Suppressor macrophage treated with lipopolysaccharide for 1 hour (primary cell): ENCODE measurements at regions not wholly inside any gene's neighbourhood (a gene's known extent, or its start where the extent isn't known, plus 50 kb on each side); places are given as distances from the start of the nearest gene placed in this dataset.

Source experiments
- DNase-seq, 3 donors: peaks; one replicate each; pipeline ENCODE4 v3.0.0-alpha.2; 2020 to 2022

DNA sequence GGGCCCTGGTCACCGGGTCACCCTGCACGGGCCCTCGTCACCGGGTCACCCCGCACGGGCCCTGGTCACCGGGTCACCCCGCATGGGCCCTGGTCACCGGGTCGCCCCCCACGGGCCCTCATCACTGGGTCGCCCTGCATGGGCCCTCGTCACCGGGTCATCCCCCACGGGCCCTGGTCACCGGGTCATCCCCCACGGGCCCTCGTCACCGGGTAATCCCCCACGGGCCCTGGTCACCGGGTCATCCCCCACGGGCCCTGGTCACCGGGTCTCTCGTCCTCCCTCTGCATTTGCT lies 77.6 kb downstream of the RIPK4 start:
- DNase-seq: no peak

DNA sequence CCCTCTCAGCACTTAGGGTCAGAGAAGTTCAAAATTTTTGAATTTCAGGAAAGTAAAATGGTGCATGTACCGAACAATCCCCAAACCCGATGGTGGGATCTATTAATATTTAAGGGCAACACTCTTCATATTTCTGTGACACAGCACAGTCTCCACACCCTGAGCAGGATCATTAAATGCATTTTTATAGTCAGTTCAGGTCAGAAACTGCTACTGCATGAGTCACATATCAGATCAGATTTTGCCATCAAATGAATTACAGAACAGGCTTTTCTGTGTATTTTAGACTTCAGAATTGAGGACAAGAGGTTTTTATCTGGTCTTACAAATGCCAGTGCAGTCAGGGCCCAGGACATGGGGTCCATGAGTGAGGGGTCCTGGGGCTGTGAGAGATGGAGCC lies 79.2 kb downstream of the RIPK4 start:
- DNase-seq: no peak

DNA sequence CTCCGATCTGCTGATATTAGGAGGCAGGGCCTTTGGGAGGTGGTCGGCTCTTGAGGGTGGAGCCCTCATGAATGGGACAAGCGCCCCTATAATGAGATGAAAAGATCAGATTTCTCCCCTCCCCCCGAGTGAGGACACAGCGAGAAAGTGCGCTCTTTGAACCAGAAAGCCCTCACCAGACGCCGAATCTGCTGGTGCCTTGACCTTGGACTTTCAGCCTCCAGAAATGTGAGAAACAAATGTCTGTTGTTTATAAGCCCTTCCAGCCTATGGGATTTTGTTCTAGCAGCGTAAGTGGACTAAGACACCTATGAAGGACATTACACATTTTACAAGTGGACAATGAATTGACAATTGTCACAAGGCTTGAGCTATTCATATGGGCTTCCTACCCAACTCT lies 80.2 kb downstream of the RIPK4 start:
- no peak for DNase-seq

DNA sequence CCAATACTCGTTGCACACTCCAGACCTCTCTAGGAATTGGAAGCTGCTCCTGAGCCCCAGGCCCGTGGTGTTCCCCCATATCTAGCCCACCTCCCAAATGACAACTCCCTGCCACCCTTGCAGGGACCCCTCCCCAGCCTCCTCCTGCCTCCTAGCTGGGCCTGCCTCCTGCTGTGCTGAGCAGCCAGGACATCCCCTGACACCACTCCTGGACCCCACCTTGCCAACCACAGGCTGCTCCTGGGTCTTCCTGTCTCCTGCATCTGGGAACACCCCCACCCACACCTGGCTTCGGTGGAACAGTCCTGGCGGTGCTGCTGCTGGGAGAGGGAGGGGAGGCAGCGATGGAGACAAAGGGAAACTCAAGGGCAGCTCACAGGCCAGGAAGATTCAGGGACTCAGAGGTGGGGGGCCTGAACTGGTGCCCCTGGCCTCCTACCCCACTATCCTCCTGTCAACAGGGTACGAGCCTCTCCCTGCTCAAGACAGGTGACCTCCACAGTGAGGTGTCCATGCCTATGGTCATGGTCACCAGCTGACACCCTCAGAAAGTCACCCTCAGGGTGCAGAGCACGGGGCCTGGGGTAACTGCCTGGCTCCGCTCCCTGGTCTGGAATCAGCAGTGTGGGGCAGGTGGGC lies 81.2 kb downstream of the RIPK4 start:
- DNase-seq: no peak

DNA sequence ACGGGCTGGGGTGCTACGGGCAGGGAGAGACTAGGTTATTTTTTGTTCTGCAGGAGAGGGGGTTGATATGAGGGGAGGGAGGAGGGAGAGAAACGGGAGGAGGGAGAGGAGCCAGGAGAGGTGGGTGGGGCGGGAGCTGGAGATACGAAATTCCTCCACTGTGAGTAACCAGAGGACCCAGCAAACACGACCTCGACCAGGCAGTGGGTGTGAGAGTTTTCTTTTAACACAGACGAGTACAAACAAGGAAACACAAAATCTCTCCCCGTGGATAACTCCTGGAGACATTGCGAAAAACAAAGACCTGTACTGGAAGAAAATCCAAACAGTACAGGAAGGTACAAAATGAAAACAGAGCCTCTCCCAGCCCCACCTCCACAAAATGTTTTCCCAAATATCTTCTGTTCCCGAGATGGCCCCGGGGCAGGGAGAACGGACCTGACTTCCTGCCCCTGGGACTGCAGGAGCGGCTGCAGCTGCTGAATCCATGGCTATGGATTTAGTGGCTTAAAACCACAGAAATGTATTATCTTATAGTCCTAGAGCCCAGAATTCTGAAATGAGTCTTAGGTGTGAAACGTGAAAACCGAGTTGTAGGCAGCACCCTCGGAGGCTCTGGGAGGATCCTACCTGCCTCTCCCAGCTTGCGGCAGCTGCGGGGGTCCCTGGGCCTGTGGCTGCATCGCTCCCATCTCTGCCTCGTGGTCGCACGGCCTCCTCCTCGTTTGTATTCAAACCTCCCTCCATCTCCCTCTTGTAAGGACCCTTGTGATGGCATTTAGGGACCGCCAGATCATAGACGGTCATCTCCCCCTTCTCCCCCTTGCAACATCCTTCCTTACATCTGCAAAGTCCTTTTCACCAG lies 82.2 kb downstream of the RIPK4 start:
- no peak for DNase-seq

DNA sequence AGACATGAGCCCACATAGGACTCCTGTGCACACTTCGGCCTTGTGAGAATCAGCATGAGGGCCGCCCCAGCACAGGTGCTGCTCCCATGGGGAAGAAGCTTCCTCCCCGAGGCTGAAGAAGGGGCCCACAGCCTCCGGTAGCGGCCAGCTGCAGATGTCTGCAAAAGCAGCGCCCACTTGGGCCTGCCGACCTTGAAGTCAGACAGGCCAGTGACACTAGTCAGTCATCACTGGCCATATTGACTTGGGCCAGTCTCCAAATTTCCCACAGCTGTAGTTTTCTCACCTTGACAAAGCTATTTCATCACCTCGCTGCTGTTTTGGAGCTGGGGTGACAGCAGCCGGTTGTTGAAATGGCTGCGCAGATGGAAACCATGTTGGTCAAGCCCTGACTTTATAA lies 83.0 kb downstream of the RIPK4 start:
- DNase-seq: no peak

DNA sequence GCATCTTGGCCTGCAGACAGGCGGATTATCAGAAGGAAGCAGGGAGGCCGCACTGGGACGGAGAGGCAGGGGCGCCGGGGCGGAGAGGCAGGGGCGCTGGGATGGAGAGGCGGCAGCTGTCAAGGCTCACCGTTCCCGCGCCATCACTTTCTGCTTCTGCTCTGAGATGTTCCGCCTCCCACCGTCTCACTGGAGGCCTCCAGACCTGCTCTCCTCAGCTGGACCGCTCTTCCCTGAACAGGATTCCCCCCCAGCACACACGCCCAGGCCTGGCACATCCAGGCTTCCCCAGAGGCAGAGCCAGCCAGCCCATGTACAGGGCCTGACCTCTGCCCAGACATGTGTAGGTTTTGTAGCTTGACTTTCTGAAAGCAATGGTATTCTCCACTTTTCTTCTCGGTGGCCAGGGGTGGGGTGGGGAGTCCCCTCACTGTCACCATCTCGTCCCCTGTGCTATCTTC lies 84.1 kb downstream of the RIPK4 start:
- DNase-seq: no peak

DNA sequence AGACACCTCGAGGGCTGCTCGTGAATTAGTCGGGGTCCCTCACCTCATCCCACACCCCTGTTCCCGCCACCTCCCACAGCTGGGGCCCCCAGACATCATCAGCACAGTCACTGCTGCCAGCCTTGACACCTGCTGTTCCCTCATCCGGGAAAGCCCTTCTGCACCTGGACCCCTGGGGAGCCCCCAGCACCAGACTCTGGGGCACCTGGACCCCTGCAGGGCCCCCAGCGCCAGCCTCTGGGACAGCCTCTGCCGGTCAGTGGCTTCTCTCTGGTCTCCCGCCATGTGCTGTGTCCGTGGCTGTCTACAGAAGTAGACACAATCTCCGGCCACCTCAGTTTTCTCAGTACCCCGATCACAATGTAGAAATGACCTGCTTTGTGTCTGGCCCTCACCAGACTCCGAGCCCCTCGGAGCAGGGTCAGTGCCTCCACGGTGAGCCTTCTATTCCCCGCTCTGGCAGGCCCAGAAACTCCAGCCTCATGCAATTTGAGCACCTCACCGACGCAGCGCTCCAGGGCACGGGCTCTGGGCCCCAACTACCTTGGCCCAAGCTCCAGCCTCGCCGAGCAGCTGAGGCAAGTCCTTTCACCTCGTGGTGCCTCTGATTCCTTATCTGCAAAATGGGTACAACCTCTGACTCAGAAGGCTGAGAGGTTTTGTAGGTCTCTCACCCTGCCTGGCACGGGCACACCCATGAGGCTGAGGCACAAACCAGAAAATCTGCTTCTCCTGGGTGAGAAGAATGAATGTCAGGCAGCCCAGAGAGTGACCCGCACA lies 84.7 kb downstream of the RIPK4 start:
- no peak for DNase-seq

DNA sequence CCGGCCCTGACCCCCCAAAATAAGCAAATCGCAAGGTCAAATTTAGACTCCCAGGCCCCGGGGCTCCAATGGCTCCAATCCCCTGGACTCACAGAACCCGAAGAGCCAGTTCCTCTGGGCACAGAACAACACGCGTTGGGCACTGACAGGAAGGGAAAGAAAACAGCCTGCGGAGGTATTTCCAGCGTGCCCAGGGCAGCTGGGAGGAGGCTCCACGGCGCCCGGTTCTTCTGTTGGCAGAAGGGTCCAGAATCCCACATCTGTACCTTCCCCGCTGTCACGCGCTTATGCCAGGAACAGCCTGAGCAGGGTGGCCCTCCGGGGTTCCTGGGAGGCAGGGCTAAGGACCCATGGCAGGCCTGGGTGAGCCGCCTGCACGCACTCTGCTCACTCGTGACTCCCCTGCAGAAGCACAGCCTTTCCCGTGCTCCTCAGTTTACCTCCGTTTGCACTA lies 85.5 kb downstream of the RIPK4 start:
- no peak for DNase-seq

DNA sequence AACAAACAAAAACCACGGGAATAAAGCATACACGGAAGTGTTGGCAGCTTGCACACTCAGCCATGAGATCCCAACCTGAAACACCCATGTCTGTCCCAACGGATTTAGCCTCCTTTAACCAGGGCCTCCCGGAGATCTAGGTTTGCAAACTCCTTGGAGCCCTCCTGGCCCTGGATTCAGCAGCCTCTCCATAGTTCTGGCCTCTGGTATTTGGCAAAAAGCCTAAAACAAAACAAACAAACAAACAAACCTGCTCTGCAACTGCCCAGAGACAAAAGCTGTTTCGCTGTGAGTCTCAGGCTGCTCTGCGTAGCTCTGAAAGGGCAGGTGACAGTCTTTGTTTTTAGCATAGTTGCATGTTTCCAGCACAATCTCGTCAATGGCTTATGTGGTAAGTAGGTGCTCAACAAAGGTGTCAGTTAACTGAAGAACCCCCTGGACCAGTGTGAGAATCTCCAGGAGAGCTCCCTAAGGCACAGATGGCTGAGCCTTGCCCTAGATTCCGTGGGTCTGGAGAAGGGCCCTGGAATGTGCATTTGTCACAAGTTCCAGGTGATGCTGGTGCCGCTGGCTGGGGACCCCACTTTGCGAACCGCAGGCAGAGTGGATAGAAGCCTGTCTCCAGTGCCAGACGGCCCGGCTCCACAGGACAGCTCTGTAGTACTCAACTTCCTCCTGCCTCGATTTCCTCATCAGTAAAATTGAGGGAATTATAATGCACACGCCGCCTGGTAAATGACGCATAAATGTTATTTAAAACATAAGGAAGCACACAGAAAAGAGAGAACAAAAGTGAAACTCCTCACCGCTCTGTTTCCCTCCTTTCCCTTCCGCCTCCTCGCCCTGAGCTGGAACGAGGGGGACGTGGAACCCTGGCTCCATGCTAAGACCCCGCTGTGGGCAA lies 86.2 kb downstream of the RIPK4 start:
- DNase-seq: peak; percentile 24 to 49 (median 29)

DNA sequence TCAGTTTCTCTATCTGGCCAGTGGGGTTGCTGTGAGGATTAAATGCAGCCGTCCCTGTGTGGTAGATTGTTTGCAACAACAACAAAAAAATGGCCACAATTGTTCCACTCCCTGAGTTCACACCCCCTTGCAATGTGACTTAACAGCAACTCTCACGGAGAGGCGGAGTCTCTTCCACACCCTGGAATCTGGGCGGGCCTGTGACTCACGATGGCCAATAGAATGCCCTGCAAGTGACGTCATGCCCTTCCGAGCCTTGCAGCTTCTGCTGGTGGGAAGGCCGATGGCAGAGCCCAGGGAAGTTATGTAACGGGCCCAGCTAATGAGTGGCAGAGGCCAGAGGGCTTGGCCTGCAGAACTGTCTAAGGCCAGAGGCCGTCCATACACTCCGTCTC lies 87.9 kb downstream of the RIPK4 start:
- DNase-seq: peak; percentile 98 to 99 (median 98)

DNA sequence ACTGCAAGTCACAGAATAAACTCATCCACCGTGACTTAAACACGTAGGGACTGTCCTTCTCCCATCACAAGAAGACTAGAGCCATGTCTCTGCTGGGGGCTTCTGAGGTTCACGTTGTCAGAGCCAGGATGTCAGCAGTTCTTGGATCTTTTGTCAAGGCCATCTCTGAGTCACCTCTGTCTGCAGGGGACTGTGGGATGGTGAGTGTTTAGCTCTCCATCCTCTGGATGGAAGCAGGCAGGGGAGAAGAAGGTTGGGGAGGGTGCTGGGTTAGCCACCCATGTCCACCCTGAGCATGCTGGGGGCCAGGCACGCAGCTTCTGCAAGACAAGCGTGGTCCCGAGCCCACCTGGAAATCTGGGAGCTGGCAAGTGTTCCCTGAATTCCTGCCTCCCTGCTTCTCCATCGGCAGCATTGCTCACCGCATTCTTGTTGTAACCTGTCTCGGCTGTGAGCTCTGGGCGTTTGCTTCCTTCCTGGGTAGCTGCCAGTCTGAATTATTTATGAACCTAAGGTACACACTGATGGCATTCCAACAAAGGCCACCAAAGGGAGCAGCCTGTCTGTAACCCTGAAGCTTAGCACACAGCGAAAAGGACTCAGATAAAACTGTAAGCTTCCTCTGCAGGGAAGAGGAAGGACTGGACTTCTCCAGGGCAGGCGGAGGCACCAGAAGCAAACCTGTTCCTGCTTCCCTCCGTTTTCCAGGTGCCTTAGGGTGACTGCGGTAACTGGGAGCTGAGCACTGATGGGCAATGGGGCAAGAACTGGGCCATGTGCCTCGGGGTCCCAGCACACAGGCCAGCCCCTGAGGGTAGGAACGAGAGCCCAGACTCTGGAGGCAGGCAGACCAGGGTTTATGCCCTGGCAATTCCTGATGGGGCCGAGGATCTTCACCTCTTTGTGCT lies 88.6 kb downstream of the RIPK4 start:
- DNase-seq: peak in 1 of 3 donors; percentile 21

DNA sequence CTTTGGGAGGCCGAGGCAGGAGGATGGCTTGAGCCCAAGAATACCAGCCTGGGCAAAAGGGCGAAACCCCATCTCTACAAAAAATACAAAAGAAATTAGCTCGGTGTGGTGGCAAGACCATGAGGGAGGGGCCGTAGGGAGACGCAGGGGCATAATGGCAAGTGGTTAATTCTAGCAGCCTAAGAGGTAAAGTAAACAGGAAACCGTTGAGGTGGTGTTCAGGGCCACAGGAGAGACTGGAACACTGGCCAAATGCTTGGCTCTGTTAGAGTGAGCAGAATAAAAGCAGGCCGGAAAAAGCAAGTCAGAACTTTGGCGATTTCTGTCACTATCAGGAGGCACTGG lies 89.2 kb downstream of the RIPK4 start:
- DNase-seq: no peak

DNA sequence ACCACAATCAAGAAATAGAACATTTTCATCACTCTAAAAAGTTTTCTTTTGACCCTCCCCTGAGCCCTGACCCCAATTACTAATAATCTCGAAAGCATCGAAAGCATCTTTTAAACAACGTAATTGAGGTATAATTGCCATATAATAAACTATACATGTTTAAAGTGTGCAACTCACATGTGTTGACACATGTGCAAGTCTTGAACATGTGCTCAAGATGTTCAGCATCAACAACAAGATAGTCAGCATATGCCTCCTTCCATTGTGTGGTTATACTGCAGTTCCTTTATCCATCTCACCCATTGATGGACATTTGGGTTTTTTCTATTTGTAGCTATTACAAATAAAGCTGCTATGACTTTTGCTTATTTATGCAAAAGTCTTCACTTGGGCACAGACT lies 90.7 kb downstream of the RIPK4 start:
- DNase-seq: no peak

DNA sequence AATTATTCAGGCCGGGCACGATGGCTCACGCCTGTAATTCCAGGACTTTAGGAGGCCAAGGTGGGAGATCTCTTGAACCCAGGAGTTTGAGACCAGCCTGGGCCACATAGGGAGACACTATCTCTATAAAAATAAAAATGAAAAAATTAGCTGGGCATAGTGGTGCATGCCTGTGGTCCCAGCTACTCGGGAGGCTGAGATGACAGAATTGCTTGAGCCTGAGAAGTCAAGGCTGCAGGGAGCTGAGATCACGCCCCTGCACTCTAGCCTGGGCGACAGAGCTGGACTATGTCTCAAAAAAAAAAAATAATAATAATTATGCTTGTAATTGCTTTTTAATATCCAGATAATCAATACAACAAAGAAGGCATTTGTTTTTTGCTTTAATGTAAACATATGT lies 91.3 kb downstream of the RIPK4 start:
- DNase-seq: no peak

DNA sequence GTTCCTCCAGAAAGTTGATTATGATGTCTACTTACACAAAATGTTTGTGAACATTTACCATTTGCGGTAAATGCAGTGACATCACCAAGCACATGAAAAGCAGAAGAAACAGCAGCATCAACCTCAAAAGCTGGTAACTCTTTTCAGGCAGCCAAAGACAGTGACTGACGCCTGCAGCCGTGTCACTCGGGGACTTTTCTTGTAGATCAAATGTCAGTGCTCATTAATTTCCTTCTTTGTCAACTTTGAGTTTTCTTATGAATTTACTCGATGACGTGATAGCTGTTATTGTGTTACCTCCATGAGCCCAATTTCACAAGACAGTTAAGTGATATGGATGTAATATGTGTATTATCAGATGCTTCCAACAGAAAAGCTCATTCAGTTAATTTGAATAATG lies 92.5 kb downstream of the RIPK4 start:
- peak in 1 of 3 donors; percentile 51 for DNase-seq

DNA sequence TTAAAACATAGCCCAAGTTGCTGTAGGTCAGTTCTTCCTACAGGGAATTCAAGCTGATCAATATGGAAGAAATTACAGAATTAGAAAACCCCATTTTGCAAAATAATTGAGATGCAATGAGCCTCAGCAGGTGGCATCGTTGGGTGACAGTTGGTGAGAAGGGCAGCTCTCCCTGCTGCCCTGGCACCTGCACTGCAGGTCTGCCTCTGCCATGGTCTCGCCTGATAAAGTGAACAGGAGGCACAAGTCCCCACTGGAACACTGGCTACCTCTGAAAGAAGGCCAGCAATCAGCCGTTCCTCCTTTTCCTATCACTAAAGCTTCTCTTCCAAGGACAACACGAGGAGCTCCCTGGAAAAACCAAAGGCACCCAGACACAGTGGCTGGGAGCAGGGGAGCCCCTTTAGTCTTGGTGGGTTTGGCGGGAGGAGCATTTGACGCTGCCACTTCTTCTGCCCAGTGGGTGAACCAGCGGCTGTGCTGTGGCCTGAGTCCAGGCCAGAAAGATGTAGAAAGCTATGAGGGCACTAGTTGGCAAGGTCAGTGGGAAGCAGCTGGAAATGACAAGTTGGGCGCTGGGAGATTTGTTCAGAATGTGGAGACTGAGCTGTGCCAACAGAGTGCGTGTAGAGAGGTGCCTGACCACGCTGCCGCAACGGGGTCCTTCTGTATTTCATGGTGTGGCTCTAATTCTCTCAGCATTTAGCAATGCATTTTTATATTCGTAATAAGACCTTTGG lies 93.1 kb downstream of the RIPK4 start:
- no peak for DNase-seq

DNA sequence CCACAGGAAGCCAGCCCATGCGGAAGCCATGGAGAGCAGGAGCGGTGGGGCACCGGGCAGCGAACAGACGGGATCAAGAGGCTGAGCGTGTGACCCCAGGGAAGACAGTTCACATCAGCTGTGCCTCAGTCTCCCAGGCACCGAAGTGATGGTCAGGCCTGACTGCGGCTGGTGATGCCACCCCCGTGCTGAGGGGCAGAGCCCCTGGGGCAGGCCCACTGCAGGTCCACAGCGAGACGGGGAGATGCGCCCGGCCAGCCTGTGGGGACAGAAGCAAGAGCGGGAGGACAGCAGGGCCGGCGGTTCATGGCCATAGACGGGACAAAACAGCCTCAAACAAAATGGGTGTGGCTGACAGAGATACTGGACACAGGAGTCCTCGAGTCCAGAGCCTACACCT lies 93.8 kb downstream of the RIPK4 start:
- no peak for DNase-seq

DNA sequence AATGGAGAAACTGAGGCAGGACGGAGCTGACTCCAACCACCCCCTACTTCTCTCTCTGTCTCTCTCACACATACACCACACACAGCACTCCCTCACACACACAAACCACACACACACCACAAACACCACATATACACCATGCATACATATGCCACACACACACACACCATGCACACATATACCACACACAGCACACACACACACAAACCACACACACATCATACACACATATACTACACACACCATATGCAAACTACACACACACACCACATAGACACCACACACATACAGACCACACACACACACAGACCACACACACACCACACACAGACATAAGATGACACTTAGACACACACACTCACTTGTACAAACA lies 94.3 kb downstream of the RIPK4 start:
- no peak for DNase-seq

DNA sequence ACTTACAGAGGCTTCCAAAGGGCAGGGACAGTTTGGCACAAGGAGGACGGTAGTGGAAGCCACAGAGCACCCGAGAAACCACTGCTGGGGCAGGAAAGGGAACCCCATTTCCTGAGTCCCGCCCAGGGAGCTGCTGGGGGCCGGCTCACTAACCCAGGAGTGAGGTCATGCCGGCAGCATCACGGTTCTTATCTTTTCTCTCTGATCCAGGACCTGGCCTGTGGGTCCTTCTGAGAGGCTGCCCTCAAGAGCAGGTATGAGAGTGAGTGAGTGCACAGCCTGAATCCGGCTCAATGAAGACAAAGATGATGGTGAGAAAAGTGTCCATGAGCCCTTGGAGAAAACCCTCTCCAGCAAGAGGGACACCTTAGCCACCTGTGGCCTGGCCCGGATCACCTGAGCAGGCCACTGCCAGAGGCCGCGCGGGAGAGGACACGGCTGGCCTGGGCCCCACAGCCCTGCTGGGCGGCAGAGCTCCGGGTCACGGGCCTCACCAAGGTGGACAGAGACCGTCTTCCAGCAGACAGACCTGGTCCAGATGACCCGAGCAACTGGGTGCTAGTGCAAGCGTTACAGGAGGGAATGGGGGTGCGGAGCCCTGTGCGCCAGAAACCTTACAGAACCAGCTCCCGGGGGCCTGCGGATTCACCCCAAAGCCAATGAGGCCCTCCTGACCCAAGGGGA lies 94.9 kb downstream of the RIPK4 start:
- DNase-seq: peak; percentile 25 to 42 (median 33)
